ENCODE measurements at regions not wholly inside any gene's neighbourhood (a gene's known extent, or its start where the extent isn't known, plus 50 kb on each side); places are given as distances from the start of the nearest gene placed in this dataset.

DNA sequence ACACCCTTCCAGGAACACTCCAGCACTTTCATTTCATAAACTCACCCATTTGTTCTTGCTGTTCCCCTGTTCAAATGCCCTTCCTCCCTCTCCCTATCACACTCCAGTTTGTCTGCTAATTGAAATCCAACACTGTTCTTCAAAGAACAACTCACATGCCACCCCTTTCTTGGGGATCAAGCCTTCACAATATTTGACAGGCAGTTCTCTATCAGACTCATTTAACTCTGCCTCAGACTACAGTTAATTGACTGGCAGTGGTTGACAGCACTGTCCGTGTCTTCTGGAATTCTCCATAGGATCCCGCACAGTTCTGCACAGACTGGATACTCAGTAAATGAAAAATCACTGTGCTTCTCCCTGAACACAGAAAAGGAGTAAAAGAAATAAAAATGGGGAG, 87.8 kb downstream of the PMP22 start:
- Mint-ChIP-seq H3K4me1 (ENCODE audit: low read depth) (no peaks in the 10 kb centered on the region), H3K4me3 (no peak overlapping the region), H3K36me3 (ENCODE audit: insufficient read depth) (no peaks in the 10 kb centered on the region), H3K9me3 (no peaks in the 10 kb centered on the region), H3K27me3 (ENCODE audit: low read depth) (peaks cover 18% of the 10 kb centered on the region)
- DNase-seq (no peak), ATAC-seq (no peak)

DNA sequence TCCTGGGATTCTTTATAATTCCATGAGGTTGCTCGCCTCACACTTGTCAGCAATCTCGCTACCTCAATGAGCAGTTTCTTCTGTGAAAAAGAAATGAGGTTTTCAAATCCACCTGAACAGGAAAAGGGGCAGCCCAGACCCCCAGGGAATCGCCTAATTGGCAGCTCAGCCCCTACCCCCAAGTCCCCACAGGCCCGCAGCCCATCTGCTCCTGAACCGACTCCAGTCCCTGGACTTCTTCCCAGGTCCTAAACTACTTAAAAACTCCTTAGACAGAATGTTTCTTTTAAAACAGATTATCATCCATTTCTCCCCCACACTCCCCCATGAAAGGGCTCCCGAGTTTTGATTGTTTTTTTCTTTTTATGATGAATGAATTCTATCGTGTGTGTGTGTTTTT, 89.8 kb downstream of the PMP22 start:
- H3K4me1 Mint-ChIP-seq (ENCODE audit: low read depth), result no peaks in the 10 kb centered on the region
- no peaks in the 10 kb centered on the region for H3K9me3 Mint-ChIP-seq
- DNase-seq, result no peak
- no peak for ATAC-seq
- H3K36me3 Mint-ChIP-seq (ENCODE audit: insufficient read depth), result no peaks in the 10 kb centered on the region
- peaks cover 21% of the 10 kb centered on the region for H3K27me3 Mint-ChIP-seq (ENCODE audit: low read depth)
- H3K4me3 Mint-ChIP-seq, result no peak overlapping the region

DNA sequence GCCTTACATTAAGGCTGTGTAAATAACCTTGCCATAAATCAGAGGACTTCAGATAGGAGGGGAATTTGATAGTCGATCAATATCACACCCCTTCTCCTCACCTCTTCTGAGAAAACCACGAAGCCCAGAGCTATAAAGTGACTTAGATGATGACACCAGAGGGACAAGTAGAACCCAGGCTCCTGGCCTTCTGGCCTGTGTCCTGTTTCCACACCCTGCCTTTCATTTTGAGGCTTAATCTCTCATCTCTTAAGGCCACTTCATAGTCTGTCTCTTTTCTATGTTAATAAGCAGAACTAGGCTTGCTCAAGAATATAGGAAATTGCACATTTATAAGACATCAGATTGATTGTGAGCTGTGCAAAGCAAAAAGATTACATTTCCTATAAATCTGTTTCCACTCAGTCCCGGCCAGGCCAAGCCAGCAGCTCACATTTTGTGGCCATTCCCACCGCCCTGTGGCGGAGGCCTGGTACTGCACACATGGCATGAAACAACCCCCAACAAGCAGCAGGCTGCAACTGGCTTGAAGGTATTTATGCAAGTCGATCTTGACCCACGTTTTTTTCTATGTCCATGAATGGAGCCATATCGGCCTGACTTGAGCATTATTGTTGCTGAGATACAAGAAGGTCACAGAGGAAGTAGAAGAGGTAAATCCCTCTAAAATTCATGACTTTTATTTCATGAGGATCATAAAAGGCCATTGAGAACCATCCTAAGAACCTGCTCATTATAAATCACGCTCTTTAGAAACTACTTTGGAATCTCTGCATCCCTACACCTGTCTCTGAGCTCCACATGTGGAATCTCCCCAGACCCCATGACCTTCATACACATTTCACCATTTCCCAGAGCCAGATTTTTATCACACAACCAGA, 93.7 kb downstream of the PMP22 start:
- Mint-ChIP-seq H3K4me1 (ENCODE audit: low read depth) (no peaks in the 10 kb centered on the region), H3K4me3 (no peak overlapping the region), H3K36me3 (ENCODE audit: insufficient read depth) (no peaks in the 10 kb centered on the region), H3K27me3 (ENCODE audit: low read depth) (peaks cover 19% of the 10 kb centered on the region), H3K9me3 (no peaks in the 10 kb centered on the region)
- DNase-seq, result no peak
- ATAC-seq, result peak; percentile 43 to 54

DNA sequence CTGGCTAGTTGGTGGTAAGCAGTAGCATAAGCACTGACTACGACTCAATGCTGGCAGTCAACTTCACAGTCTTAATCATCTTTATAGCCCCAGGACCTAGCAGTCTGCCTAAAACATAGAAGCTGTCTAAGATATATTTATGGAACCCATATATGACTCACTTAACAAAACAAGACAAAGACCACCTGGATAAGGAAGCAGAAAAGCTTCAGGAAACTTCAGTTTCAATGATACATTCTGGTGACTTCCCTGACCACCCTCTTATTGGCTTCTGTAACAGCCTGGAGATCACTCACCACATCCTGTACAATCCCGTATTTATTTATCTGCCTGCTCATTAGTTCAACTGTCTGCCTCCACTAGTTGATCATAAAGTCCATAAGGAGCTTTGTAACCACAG, 95.5 kb downstream of the PMP22 start:
- H3K4me1 Mint-ChIP-seq (ENCODE audit: low read depth), result no peaks in the 10 kb centered on the region
- ATAC-seq, result no peak
- H3K9me3 Mint-ChIP-seq, result no peaks in the 10 kb centered on the region
- H3K27me3 Mint-ChIP-seq (ENCODE audit: low read depth), result peaks cover 17% of the 10 kb centered on the region
- no peak overlapping the region for H3K4me3 Mint-ChIP-seq
- no peaks in the 10 kb centered on the region for H3K36me3 Mint-ChIP-seq (ENCODE audit: insufficient read depth)
- DNase-seq, result no peak

DNA sequence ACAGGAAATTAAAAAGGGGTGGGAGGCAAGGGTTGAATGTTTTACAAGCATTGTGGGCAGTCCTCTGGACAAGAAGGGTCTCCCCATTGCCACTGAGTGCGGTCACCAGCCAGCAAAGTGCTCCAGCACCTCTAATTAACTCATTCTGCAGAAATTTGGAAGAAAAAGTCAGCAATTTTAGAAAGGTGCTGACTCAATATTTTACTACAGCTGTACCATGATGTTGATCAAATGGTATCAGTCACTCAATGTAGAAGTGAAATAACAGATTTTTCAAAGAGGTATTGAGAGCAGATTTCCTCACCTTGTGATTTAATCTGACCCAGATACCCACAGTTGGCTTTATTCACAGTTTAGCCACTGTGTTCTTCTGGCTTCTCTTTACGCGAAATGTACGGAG, 96.7 kb downstream of the PMP22 start:
- DNase-seq (no peak), ATAC-seq (no peak)
- no peaks in the 10 kb centered on the region for H3K4me1 Mint-ChIP-seq (ENCODE audit: low read depth)
- H3K36me3 Mint-ChIP-seq (ENCODE audit: insufficient read depth), result no peaks in the 10 kb centered on the region
- no peaks in the 10 kb centered on the region for H3K9me3 Mint-ChIP-seq
- H3K27me3 Mint-ChIP-seq (ENCODE audit: low read depth), result peaks cover 10% of the 10 kb centered on the region
- no peak overlapping the region for H3K4me3 Mint-ChIP-seq

DNA sequence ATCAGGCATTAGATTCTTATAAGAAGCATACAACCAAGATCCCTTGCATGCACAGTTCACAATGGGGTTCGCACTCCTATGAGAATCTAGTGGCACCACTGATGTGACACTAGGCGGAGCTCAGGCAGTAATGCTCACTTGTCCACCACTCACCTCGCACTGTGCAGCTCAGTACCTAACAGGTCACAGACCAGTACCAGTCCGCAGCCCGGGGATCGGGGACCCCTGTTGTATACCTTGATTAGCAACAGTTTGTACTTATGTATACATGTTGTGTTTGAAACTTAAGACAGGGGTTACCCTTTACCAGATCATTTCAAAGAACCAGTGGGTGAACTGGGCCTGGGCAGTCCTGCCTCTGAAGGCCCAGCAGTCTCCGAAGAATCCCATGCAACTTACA, 103.7 kb downstream of the PMP22 start:
- Mint-ChIP-seq H3K36me3 (ENCODE audit: insufficient read depth) (no peaks in the 10 kb centered on the region), H3K27me3 (ENCODE audit: low read depth) (peaks cover 18% of the 10 kb centered on the region), H3K4me3 (no peak overlapping the region), H3K9me3 (no peaks in the 10 kb centered on the region), H3K4me1 (ENCODE audit: low read depth) (no peaks in the 10 kb centered on the region)
- no peak for ATAC-seq
- DNase-seq, result no peak

DNA sequence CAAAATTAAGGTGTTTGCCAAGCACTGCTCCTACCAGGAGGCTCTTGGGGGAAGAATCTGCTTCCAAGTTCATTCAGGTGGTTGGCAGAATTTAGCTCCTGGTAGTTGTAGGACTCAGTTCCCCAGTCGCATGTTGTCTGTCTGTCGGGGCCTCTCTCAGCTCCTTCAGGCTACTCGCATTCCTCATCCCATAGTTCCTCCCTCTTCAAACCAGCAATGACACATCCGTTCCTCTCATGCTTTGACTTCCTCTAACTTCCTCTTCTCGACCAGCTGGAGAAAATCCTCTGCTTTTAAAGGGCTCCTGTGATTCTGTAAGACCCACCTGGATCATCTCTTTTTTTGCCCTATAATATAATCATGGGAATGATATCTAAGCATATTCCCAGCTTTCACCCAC, 108.1 kb downstream of the PMP22 start:
- peaks cover 28% of the 10 kb centered on the region for H3K27me3 Mint-ChIP-seq (ENCODE audit: low read depth)
- H3K4me1 Mint-ChIP-seq (ENCODE audit: low read depth), result no peaks in the 10 kb centered on the region
- no peak overlapping the region for H3K4me3 Mint-ChIP-seq
- ATAC-seq (no peak), DNase-seq (no peak)
- H3K36me3 Mint-ChIP-seq (ENCODE audit: insufficient read depth), result no peaks in the 10 kb centered on the region
- no peaks in the 10 kb centered on the region for H3K9me3 Mint-ChIP-seq

DNA sequence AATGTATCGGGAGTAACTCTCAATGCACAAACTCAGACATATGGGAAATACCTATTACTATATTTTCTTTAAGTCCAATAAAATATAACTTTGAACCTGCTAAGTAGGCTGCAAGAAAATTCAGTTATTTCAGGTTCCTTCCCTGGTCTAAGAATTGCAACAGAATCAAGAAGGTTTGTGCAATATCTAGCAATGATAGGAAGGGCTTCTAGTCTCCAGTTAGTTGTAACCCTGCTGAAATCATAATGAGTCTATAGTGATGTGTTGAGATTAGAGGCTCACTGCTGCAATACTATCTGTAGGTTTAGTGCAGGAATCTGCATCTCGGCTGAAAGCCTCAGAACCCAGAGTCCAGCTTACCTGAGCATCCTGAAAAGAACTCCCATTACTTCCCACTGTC, 110.5 kb downstream of the PMP22 start:
- Mint-ChIP-seq H3K36me3 (ENCODE audit: insufficient read depth) (no peaks in the 10 kb centered on the region), H3K4me1 (ENCODE audit: low read depth) (no peaks in the 10 kb centered on the region), H3K4me3 (no peak overlapping the region), H3K9me3 (no peaks in the 10 kb centered on the region), H3K27me3 (ENCODE audit: low read depth) (peaks cover 26% of the 10 kb centered on the region)
- ATAC-seq (no peak), DNase-seq (no peak)

DNA sequence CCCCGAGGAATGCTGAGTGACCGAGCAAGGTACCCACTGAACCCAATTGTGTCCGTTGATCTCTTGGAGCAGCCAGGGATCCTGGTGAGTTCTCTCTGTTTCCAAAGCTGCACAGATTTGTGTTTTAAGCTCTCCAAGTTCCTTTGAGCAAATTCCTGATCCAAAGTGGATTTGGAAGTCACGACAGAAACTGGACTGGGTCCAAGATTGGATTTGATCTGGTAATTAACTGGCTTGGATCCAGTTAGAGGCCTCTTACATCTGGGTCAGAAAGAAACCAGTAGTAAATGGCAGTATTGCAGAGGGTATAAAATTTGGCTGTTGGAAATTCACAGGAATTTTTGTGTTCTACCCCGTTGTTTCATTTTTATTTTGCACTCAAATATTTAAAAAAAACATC, 119.5 kb downstream of the PMP22 start:
- no peak for ATAC-seq
- H3K4me3 Mint-ChIP-seq, result no peak overlapping the region
- DNase-seq, result no peak
- H3K4me1 Mint-ChIP-seq (ENCODE audit: low read depth), result no peaks in the 10 kb centered on the region
- peaks cover 4% of the 10 kb centered on the region for H3K27me3 Mint-ChIP-seq (ENCODE audit: low read depth)
- no peaks in the 10 kb centered on the region for H3K9me3 Mint-ChIP-seq
- no peaks in the 10 kb centered on the region for H3K36me3 Mint-ChIP-seq (ENCODE audit: insufficient read depth)

DNA sequence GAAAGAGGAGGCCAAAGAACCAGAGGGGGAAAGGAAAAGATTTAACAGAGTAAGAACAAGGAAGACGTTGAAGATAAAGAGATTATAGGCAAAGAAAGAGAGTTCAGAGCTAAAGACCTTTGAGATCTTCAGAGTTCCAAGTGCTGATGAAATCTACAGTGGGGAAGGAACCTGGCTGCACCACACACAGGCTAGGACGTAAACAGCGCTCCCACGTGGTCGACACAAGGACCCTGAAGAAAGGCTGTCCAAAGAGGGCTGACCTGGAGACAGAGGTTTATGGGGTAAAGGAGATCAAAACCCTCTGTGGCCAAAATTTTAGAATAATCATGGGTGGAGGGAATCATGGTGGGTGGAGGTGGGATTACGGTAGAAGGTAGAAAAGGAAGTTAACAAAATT, 121.6 kb downstream of the PMP22 start:
- no peak for DNase-seq
- Mint-ChIP-seq H3K36me3 (ENCODE audit: insufficient read depth) (no peaks in the 10 kb centered on the region), H3K27me3 (ENCODE audit: low read depth) (peaks cover 7% of the 10 kb centered on the region), H3K4me3 (no peak overlapping the region), H3K4me1 (ENCODE audit: low read depth) (no peaks in the 10 kb centered on the region), H3K9me3 (no peaks in the 10 kb centered on the region)
- no peak for ATAC-seq

DNA sequence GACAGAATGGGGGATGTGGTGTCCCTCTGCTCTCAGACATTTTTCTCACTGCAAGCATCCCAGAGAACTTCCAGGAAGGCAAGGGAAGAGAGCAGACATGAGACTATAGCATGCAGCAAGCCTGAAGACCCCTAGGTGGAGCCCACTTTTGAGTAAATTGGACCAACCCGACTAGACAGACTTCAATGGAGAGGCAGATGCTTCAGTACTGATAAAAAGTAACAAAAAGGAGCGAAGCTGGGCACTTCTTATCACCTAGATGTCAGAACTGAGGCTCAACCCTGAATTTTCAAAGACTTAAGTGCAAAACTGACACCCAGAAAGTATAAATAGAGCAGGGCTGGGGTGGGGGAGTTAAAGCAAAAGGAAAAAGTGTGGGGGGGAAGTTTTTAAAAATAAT, 130.8 kb downstream of the PMP22 start:
- Mint-ChIP-seq H3K4me1 (ENCODE audit: low read depth) (no peaks in the 10 kb centered on the region), H3K36me3 (ENCODE audit: insufficient read depth) (no peaks in the 10 kb centered on the region), H3K27me3 (ENCODE audit: low read depth) (peaks cover 4% of the 10 kb centered on the region), H3K9me3 (no peaks in the 10 kb centered on the region), H3K4me3 (no peak overlapping the region)
- no peak for ATAC-seq
- no peak for DNase-seq

DNA sequence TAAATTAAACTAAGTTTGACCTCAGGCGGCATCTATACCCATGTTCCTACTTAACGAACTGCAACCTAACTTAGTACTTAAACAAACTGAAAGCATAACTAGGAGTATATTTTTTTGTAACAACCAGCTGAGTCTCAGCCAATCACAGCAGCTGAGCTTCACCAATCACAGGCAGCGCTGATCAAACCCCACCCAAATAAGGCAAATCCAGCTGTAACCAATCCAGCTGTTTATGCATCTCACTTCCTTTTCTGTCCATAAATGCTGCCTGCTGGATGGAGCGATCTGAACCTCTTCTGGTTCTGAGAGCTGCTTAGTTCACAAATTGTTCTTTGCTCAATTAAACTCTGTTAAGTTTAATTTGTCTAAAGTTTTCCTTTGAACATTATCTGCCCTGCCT, 131.3 kb downstream of the PMP22 start:
- DNase-seq (no peak), ATAC-seq (no peak)
- H3K4me1 Mint-ChIP-seq (ENCODE audit: low read depth), result no peaks in the 10 kb centered on the region
- no peak overlapping the region for H3K4me3 Mint-ChIP-seq
- no peaks in the 10 kb centered on the region for H3K9me3 Mint-ChIP-seq
- H3K36me3 Mint-ChIP-seq (ENCODE audit: insufficient read depth), result no peaks in the 10 kb centered on the region
- H3K27me3 Mint-ChIP-seq (ENCODE audit: low read depth), result peaks cover 4% of the 10 kb centered on the region

DNA sequence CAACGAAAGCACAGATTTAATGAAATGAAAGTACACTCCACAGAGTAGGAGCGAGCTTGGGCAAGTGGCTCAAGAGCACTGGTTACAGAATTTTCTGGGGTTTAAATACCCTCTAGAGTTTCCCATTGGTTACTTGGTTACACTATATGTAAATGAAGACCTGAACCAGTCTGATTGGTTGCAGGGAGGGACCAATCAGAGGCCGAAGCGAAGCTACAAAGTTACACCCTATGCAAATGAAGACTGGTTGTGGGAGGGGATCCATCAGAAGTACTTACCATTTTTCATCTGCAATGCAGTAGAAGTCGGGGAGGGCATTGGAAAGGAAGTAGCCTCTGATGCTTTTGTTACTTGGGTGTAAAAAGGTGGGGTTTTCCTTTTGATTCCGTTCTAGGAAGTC, 132.0 kb downstream of the PMP22 start:
- Mint-ChIP-seq H3K27me3 (ENCODE audit: low read depth) (peaks cover 2% of the 10 kb centered on the region), H3K9me3 (no peaks in the 10 kb centered on the region), H3K4me3 (no peak overlapping the region), H3K36me3 (ENCODE audit: insufficient read depth) (no peaks in the 10 kb centered on the region), H3K4me1 (ENCODE audit: low read depth) (no peaks in the 10 kb centered on the region)
- DNase-seq (no peak), ATAC-seq (no peak)

DNA sequence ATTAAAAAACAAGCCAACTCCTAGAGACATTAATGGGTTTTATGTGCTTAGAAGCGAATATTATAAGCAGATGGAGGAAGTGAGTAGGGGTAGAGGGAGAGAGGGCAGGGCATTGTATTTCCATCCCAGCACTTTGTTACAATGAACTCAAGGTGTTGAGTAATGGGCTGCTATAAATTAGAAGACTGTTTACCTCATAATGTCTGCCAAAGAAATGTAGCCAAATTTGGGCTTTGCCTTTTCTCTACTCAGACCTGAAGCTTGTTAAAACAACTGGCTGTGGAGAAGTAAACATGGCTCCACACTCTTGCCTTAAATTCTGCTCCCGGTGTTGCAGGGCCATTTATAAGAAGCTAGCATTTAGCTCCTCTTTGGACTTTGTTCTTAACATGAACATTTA, 134.7 kb downstream of the PMP22 start:
- ATAC-seq, result no peak
- peaks cover 2% of the 10 kb centered on the region for H3K27me3 Mint-ChIP-seq (ENCODE audit: low read depth)
- no peak overlapping the region for H3K4me3 Mint-ChIP-seq
- no peak for DNase-seq
- no peaks in the 10 kb centered on the region for H3K9me3 Mint-ChIP-seq
- H3K4me1 Mint-ChIP-seq (ENCODE audit: low read depth), result no peaks in the 10 kb centered on the region
- H3K36me3 Mint-ChIP-seq (ENCODE audit: insufficient read depth), result no peaks in the 10 kb centered on the region

DNA sequence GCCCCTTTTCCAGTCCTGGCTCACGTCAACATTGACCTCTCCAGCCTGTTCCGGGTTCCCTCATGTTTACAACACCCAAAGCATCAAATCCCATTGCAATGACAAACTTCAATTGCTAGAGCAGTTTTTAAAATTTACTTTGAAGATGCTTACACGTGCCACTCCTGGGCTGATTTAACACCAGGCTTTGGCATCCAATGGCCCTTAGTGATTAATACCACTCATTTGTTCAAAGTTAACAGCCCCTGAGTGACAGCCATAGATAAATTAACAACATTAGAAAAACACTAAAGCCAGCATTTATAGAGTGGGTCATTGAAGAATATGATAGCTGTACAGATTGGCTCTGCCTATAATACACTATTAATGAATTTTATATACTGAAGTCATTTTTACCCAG, 135.1 kb downstream of the PMP22 start:
- Mint-ChIP-seq H3K9me3 (no peaks in the 10 kb centered on the region), H3K4me1 (ENCODE audit: low read depth) (no peaks in the 10 kb centered on the region), H3K36me3 (ENCODE audit: insufficient read depth) (no peaks in the 10 kb centered on the region), H3K4me3 (no peak overlapping the region), H3K27me3 (ENCODE audit: low read depth) (peaks cover 2% of the 10 kb centered on the region)
- DNase-seq, result no peak
- no peak for ATAC-seq
